ENCODE measurements at regions not wholly inside any gene's neighbourhood (a gene's known extent, or its start where the extent isn't known, plus 50 kb on each side); places are given as distances from the start of the nearest gene placed in this dataset.

DNA sequence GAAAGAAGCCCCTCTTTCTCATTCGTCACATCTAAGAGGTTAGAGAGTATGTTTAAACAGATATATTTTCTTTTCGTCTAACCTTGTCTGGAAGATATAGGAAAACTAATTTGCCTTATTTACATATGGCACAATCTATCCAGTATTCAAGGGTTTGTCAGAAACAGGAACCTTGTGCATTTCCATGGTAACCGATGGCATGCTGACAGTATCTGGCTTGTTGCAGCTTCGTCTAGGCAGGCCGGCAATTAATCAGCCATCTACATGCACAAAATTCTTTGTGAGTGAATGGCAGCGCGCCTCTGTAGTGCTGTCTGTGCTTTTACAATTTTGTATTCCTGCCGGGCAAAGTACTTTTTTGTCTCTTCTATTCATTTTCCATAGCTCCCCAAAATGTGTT is 294.0 kb upstream of the SOX2 start:
- H3K27ac ChIP-seq (ENCODE audit: low read depth, low read length) = no peak overlapping the region
- no peaks in the 10 kb centered on the region for H3K36me3 ChIP-seq (ENCODE audit: control insufficient read depth, low read length)
- H3K9me2 ChIP-seq (replicated peaks; ENCODE audit: control insufficient read depth, low read length) = no peaks in the 10 kb centered on the region
- no peaks in the 10 kb centered on the region for H3K79me2 ChIP-seq (ENCODE audit: control insufficient read depth, low read length)
- no peaks in the 10 kb centered on the region for H3K9me3 ChIP-seq (ENCODE audit: control insufficient read depth, insufficient read depth, low read length)
- H3F3A ChIP-seq (ENCODE audit: control insufficient read depth, insufficient read depth) = no peaks in the 10 kb centered on the region
- TF ChIP-seq EZH2phosphoT487 (IDR thresholded peaks at IDR 0.05; ENCODE audit: borderline replicate concordance, low read length) = no peak
- TF ChIP-seq, protein P1, sequence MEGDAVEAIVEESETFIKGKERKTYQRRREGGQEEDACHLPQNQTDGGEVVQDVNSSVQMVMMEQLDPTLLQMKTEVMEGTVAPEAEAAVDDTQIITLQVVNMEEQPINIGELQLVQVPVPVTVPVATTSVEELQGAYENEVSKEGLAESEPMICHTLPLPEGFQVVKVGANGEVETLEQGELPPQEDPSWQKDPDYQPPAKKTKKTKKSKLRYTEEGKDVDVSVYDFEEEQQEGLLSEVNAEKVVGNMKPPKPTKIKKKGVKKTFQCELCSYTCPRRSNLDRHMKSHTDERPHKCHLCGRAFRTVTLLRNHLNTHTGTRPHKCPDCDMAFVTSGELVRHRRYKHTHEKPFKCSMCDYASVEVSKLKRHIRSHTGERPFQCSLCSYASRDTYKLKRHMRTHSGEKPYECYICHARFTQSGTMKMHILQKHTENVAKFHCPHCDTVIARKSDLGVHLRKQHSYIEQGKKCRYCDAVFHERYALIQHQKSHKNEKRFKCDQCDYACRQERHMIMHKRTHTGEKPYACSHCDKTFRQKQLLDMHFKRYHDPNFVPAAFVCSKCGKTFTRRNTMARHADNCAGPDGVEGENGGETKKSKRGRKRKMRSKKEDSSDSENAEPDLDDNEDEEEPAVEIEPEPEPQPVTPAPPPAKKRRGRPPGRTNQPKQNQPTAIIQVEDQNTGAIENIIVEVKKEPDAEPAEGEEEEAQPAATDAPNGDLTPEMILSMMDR (IDR thresholded peaks at IDR 0.05; ENCODE audit: low read depth, low read length, poor library complexity, severe bottlenecking) = no peak
- peaks cover 4% of the 10 kb centered on the region; the same call in 1 of the 2 replicates for H3K4me1 ChIP-seq (ENCODE audit: control insufficient read depth, low read length)
- H4K20me1 ChIP-seq (ENCODE audit: control insufficient read depth, insufficient read depth, low read depth, low read length) = no peaks in the 10 kb centered on the region
- no peak overlapping the region for H3K4me2 ChIP-seq (ENCODE audit: low read length)
- H3K4me3 ChIP-seq (ENCODE audit: low read length) = no peak overlapping the region
- no peaks in the 10 kb centered on the region for H3K27me3 ChIP-seq (ENCODE audit: control insufficient read depth, low read length)

DNA sequence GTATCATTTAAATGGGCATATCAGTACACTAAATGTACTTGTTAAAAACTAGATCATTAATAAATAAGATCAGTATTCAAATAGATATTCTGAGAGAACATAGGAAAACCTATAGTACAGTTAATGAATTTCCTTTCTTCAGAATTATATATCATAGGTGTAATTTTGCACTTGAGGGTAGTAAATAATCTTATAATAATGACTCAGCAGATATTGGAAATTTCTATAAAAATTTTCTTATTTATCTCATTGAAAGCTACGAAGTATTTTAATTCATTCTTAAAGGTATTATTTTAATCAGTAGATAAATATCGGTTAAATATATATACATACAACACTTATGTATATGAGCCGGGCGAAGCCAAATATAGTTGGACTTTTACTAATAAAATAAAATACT is 300.9 kb upstream of the SOX2 start:
- H3K27ac ChIP-seq (ENCODE audit: low read depth, low read length) = no peak overlapping the region
- no peak overlapping the region for H3K4me2 ChIP-seq (ENCODE audit: low read length)
- no peaks in the 10 kb centered on the region for H3K36me3 ChIP-seq (ENCODE audit: control insufficient read depth, low read length)
- H3K9me3 ChIP-seq (ENCODE audit: control insufficient read depth, insufficient read depth, low read length) = no peaks in the 10 kb centered on the region
- no peaks in the 10 kb centered on the region for H4K20me1 ChIP-seq (ENCODE audit: control insufficient read depth, insufficient read depth, low read depth, low read length)
- no peaks in the 10 kb centered on the region for H3F3A ChIP-seq (ENCODE audit: control insufficient read depth, insufficient read depth)
- no peak overlapping the region for H3K4me3 ChIP-seq (ENCODE audit: low read length)
- peaks cover 4% of the 10 kb centered on the region for H3K4me1 ChIP-seq (ENCODE audit: control insufficient read depth, low read length)
- no peaks in the 10 kb centered on the region for H3K79me2 ChIP-seq (ENCODE audit: control insufficient read depth, low read length)
- no peaks in the 10 kb centered on the region for H3K9me2 ChIP-seq (replicated peaks; ENCODE audit: control insufficient read depth, low read length)
- H3K27me3 ChIP-seq (ENCODE audit: control insufficient read depth, low read length) = no peaks in the 10 kb centered on the region
- TF ChIP-seq, protein P1 (IDR thresholded peaks at IDR 0.05; ENCODE audit: low read depth, low read length, poor library complexity, severe bottlenecking) = no peak
- TF ChIP-seq EZH2phosphoT487 (IDR thresholded peaks at IDR 0.05; ENCODE audit: borderline replicate concordance, low read length) = no peak

DNA sequence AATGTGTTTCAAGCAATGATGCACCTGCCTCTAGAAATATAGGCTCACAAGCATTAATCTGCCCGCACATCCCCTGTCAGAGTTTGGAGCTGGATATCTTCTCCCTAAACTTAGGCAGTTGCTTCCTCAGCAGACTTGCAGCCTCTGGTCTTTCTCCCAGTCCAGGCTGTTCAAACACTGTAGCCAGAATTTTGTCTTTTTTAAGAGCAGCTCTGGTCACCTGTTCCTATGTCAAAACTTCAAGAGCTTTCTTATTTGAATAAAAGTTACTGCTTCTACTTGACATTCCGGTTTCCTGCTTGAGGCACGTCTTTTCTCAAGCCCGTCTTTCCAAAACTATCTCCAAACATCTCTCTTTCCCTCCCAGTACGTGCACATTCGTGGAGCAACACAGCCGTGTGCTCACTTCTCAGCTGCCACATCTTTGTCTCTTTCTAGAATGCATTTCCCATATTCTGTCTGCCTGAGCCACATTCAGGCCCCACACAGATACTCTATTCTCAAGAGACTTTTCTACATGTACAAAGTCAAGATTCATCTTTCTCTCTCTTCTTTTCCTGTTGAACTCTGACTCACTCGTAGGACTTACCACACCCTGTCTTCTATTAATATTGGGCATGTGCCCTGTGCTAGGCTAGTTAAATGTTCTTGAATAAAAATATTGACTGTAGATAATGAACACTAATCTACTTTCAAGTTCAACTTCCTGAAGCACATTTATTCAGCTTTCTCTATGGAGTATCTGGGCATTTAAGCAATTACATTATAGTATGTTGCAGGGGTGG is 307.7 kb upstream of the SOX2 start:
- H3K4me3 ChIP-seq (ENCODE audit: low read length) = no peak overlapping the region
- H3K4me1 ChIP-seq (ENCODE audit: control insufficient read depth, low read length) = peaks cover 3% of the 10 kb centered on the region; the same call in 1 of the 2 replicates
- H3K9me2 ChIP-seq (replicated peaks; ENCODE audit: control insufficient read depth, low read length) = no peaks in the 10 kb centered on the region
- H3F3A ChIP-seq (ENCODE audit: control insufficient read depth, insufficient read depth) = no peaks in the 10 kb centered on the region
- H3K4me2 ChIP-seq (ENCODE audit: low read length) = no peak overlapping the region
- H3K27ac ChIP-seq (ENCODE audit: low read depth, low read length) = no peak overlapping the region
- no peaks in the 10 kb centered on the region for H3K27me3 ChIP-seq (ENCODE audit: control insufficient read depth, low read length)
- no peaks in the 10 kb centered on the region for H3K79me2 ChIP-seq (ENCODE audit: control insufficient read depth, low read length)
- H3K9me3 ChIP-seq (ENCODE audit: control insufficient read depth, insufficient read depth, low read length) = no peaks in the 10 kb centered on the region
- H3K36me3 ChIP-seq (ENCODE audit: control insufficient read depth, low read length) = no peaks in the 10 kb centered on the region
- no peak for TF ChIP-seq EZH2phosphoT487 (IDR thresholded peaks at IDR 0.05; ENCODE audit: borderline replicate concordance, low read length)
- TF ChIP-seq, protein P1 (IDR thresholded peaks at IDR 0.05; ENCODE audit: low read depth, low read length, poor library complexity, severe bottlenecking) = no peak
- no peaks in the 10 kb centered on the region for H4K20me1 ChIP-seq (ENCODE audit: control insufficient read depth, insufficient read depth, low read depth, low read length)
